ENCODE measurements at regions not wholly inside any gene's neighbourhood (a gene's known extent, or its start where the extent isn't known, plus 50 kb on each side); places are given as distances from the start of the nearest gene placed in this dataset.

- 84% methylated on average over 12 of the region's 12 CpGs; no CpG with 5 or more reads in 1 of the 2 experiments for WGBS, 2 experiments (ENCODE audit: extremely low coverage in 1 of 2, insufficient coverage in 1 of 2, insufficient read length in 1 of 2, insufficient replicate concordance in 2 of 2, low coverage in 1 of 2, low lambda C conversion rate in 2 of 2, missing lambda C conversion rate in 1 of 2)
- no peak overlapping the region for H2BK15ac ChIP-seq (ENCODE audit: low read length)
- no peak overlapping the region for H3K56ac ChIP-seq (replicated peaks; ENCODE audit: insufficient read length, low read depth, low read length)
- no peak overlapping the region for H4K5ac ChIP-seq (ENCODE audit: insufficient read length, low read depth, low read length)
- ChIA-PET CTCF (ENCODE audit: partially characterized antibody) (interaction anchor here (0.6 to 1.8 kb wide), 10 partner anchors 7 to 376 kb away, joined by 3 to 7 read pairs (median 4); no protein-coding TSS in a partner anchor), POLR2A (ENCODE audit: partially characterized antibody) (interaction anchor here (1.2 kb wide), 1 partner anchor 66 kb away, joined by 3 read pairs; no protein-coding TSS in a partner anchor)
- H3K14ac ChIP-seq (ENCODE audit: insufficient read length) = no peak overlapping the region
- H3K27ac ChIP-seq (ENCODE audit: low read depth, low read length) = no peak overlapping the region
- H3K4me3 ChIP-seq (ENCODE audit: extremely low read depth in 1 of 4, insufficient read depth in 2 of 4, low read depth in 3 of 4, low read length in 4 of 4) = no peak overlapping the region
- no peak overlapping the region for H2BK5ac ChIP-seq (ENCODE audit: low read depth, low read length)
- peaks cover 0 to 3% (median 0%) of the 10 kb centered on the region in 4 experiments; a peak in 3 of 7 replicates for H3K4me1 ChIP-seq (replicated peaks in 1 of 4; ENCODE audit: control insufficient read depth in 3 of 4, insufficient read depth in 4 of 4, low read length in 3 of 4)
- TF ChIP-seq JUN (IDR thresholded peaks at IDR 0.05; ENCODE audit: low read depth, low read length) (no peak), SRF (IDR thresholded peaks at IDR 0.05; ENCODE audit: low read depth, low read length) (no peak), CTCF (IDR thresholded peaks at IDR 0.05; ENCODE audit: control extremely low read depth in 1 of 3, insufficient read depth in 1 of 3, low read depth in 1 of 3, low read length in 3 of 3) (no peak), GTF2F1 (IDR thresholded peaks at IDR 0.05; ENCODE audit: borderline replicate concordance, low read depth, low read length) (no peak), KDM5A (IDR thresholded peaks at IDR 0.05; ENCODE audit: low read length) (no peak), BCL11A (IDR thresholded peaks at IDR 0.05; ENCODE audit: low read depth in 2 of 2, low read length in 2 of 2) (no peak)
- H3K23me2 ChIP-seq (ENCODE audit: low read depth, low read length) = no peaks in the 10 kb centered on the region
- FAIRE-seq (no peak), DNase-seq (ENCODE audit: low read depth in 1 of 2, low spot score in 2 of 2) (peak in 1 of 2 experiments; percentile 35)
- H3K79me2 ChIP-seq (ENCODE audit: control insufficient read depth in 1 of 2, insufficient read depth in 2 of 2, low read length in 2 of 2) = no peaks in the 10 kb centered on the region
- no peak overlapping the region for H4K91ac ChIP-seq (replicated peaks; ENCODE audit: insufficient read length, low read length)
- no peak overlapping the region for H2BK12ac ChIP-seq (ENCODE audit: low read depth, low read length)
- no peak overlapping the region for H3K23ac ChIP-seq (ENCODE audit: insufficient read length)
- no peaks in the 10 kb centered on the region; a peak in 1 of 7 replicates for H3K27me3 ChIP-seq (replicated peaks in 1 of 4; ENCODE audit: control insufficient read depth in 3 of 4, extremely low read depth in 1 of 4, insufficient read depth in 3 of 4, low read length in 3 of 4)
- H3K36me3 ChIP-seq (ENCODE audit: control insufficient read depth in 2 of 4, insufficient read depth in 4 of 4, low read length in 3 of 4) = no peaks in the 10 kb centered on the region
- H3K18ac ChIP-seq (ENCODE audit: extremely low read depth, low read length) = no peak overlapping the region
- no peak overlapping the region for H3K4ac ChIP-seq (replicated peaks; ENCODE audit: insufficient read length, low read depth, low read length)
- H4K20me1 ChIP-seq (replicated peaks in 1 of 2; ENCODE audit: control insufficient read depth in 1 of 2, insufficient read depth in 2 of 2, low read length in 2 of 2) = no peaks in the 10 kb centered on the region
- H2BK120ac ChIP-seq (replicated peaks; ENCODE audit: low read depth, low read length) = no peak overlapping the region
- no peak overlapping the region for H3K4me2 ChIP-seq (ENCODE audit: insufficient read depth in 1 of 2, low read depth in 2 of 2, low read length in 2 of 2)
- H4K8ac ChIP-seq (ENCODE audit: extremely low read depth, insufficient read depth, low read length) = no peak overlapping the region
- no peak overlapping the region for H3K9ac ChIP-seq (replicated peaks in 1 of 4; ENCODE audit: extremely low read depth in 1 of 4, low read depth in 3 of 4, low read length in 3 of 4)
- H3K9me3 ChIP-seq (ENCODE audit: insufficient read depth in 2 of 2, low read depth in 1 of 2, low read length in 1 of 2) = no peaks in the 10 kb centered on the region
- H3K79me1 ChIP-seq (ENCODE audit: low read depth, low read length) = no peaks in the 10 kb centered on the region
- H2AFZ ChIP-seq (ENCODE audit: low read length) = no peak overlapping the region
- H2AK5ac ChIP-seq (ENCODE audit: low read depth, low read length) = no peak overlapping the region
- no peak overlapping the region for H2BK20ac ChIP-seq (ENCODE audit: low read length)
Observed at GRCh38 chr15:31262901-31263671, 63.5 kb upstream of the KLF13 start.
